Activated CD8-positive, alpha-beta memory T cell treated with anti-CD3 and anti-CD28 coated beads, Interleukin-2, amount 10 ng/mL, durations not matched to agents 7 days and 5 days (primary cell): ENCODE measurements at regions not wholly inside any gene's neighbourhood (a gene's known extent, or its start where the extent isn't known, plus 50 kb on each side); places are given as distances from the start of the nearest gene placed in this dataset.
"Not testable (repeated sequence)": the region's sequence is repeated elsewhere in the genome, so short reads cannot be mapped to it uniquely, and the experiment has no call there.

Experiments used
- ATAC-seq: fragments of 150-1000 bp; cut with Tn5 transposase; one replicate; pipeline ENCODE4 v1.10.0; 2021; ENCODE audit warnings: moderate library complexity
- CTCF ChIA-PET: fragments of 350-600 bp; sonication (Branson Sonifier 250); formaldehyde crosslinking; loops from one replicate; lab custom pipeline; 2021; ENCODE audit warnings: antibody characterized with exemption; lab: Charles Lee
- DNase-seq: peaks from one replicate; pipeline ENCODE4 v3.0.0-alpha.2; 2020
- H3K27ac Mint-ChIP-seq: one replicate; pipeline ENCODE4 v1.8.0; 2021; ENCODE audit warnings: mild to moderate bottlenecking, mixed read lengths
- H3K27me3 Mint-ChIP-seq: one replicate; pipeline ENCODE4 v1.8.0; 2021; ENCODE audit warnings: mixed read lengths
- H3K36me3 Mint-ChIP-seq: one replicate; pipeline ENCODE4 v1.8.0; 2021; ENCODE audit warnings: mild to moderate bottlenecking, mixed read lengths
- H3K4me1 Mint-ChIP-seq: one replicate; pipeline ENCODE4 v1.8.0; 2021; ENCODE audit warnings: mixed read lengths
- H3K4me3 Mint-ChIP-seq: one replicate; pipeline ENCODE4 v1.8.0; 2021; ENCODE audit warnings: mild to moderate bottlenecking, moderate library complexity, mixed read lengths
- H3K9me3 Mint-ChIP-seq: one replicate; pipeline ENCODE4 v1.8.0; 2022; ENCODE audit warnings: low read depth, mixed read lengths

GRCh38 chr5:135153259-135153658 lies 119.2 kb upstream of the PITX1 start:
- no peak overlapping the region for H3K27ac Mint-ChIP-seq
- no peak for DNase-seq
- no peaks in the 10 kb centered on the region for H3K4me1 Mint-ChIP-seq
- no peak overlapping the region for H3K4me3 Mint-ChIP-seq
- CTCF ChIA-PET = no interaction called here
- H3K27me3 Mint-ChIP-seq = peaks cover 2% of the 10 kb centered on the region
- no peak for ATAC-seq
- no peaks in the 10 kb centered on the region for H3K36me3 Mint-ChIP-seq
- no peaks in the 10 kb centered on the region for H3K9me3 Mint-ChIP-seq

GRCh38 chr5:135151660-135152059 lies 117.6 kb upstream of the PITX1 start:
- H3K27me3 Mint-ChIP-seq, H3K4me3 Mint-ChIP-seq, DNase-seq, H3K4me1 Mint-ChIP-seq, ATAC-seq, H3K9me3 Mint-ChIP-seq, H3K27ac Mint-ChIP-seq, CTCF ChIA-PET, H3K36me3 Mint-ChIP-seq: not testable (repeated sequence)

GRCh38 chr5:135151256-135151655 lies 117.2 kb upstream of the PITX1 start:
- peaks cover 6% of the 10 kb centered on the region for H3K27me3 Mint-ChIP-seq
- DNase-seq (no peak), ATAC-seq (no peak)
- no peaks in the 10 kb centered on the region for H3K4me1 Mint-ChIP-seq
- H3K4me3 Mint-ChIP-seq = no peak overlapping the region
- H3K36me3 Mint-ChIP-seq = no peaks in the 10 kb centered on the region
- H3K9me3 Mint-ChIP-seq = peaks cover 4% of the 10 kb centered on the region
- CTCF ChIA-PET = no interaction called here
- H3K27ac Mint-ChIP-seq = no peak overlapping the region

GRCh38 chr5:135150767-135151166 lies 116.7 kb upstream of the PITX1 start:
- ATAC-seq = no peak
- Mint-ChIP-seq H3K27ac (no peak overlapping the region), H3K9me3 (peaks cover 4% of the 10 kb centered on the region), H3K36me3 (no peaks in the 10 kb centered on the region), H3K27me3 (peaks cover 7% of the 10 kb centered on the region), H3K4me3 (no peak overlapping the region), H3K4me1 (no peaks in the 10 kb centered on the region)
- CTCF ChIA-PET = no interaction called here
- no peak for DNase-seq

- Mint-ChIP-seq H3K27ac (no peak overlapping the region), H3K36me3 (no peaks in the 10 kb centered on the region), H3K4me1 (no peaks in the 10 kb centered on the region), H3K27me3 (peaks cover 10% of the 10 kb centered on the region), H3K9me3 (peaks cover 4% of the 10 kb centered on the region), H3K4me3 (no peak overlapping the region)
- DNase-seq (no peak), ATAC-seq (no peak)
- CTCF ChIA-PET = no interaction called here
Measured at GRCh38 chr5:135149956-135150723, 116.1 kb upstream of the PITX1 start.

GRCh38 chr5:135149229-135149955 lies 115.4 kb upstream of the PITX1 start:
- Mint-ChIP-seq H3K27me3 (peaks cover 13% of the 10 kb centered on the region), H3K36me3 (no peaks in the 10 kb centered on the region), H3K4me1 (no peaks in the 10 kb centered on the region), H3K4me3 (no peak overlapping the region), H3K9me3 (peaks cover 4% of the 10 kb centered on the region), H3K27ac (no peak overlapping the region)
- no peak for DNase-seq
- ATAC-seq = no peak
- CTCF ChIA-PET = no interaction called here

- Mint-ChIP-seq H3K4me1 (no peaks in the 10 kb centered on the region), H3K27ac (no peak overlapping the region), H3K9me3 (peaks cover 4% of the 10 kb centered on the region), H3K27me3 (peaks cover 21% of the 10 kb centered on the region), H3K36me3 (no peaks in the 10 kb centered on the region), H3K4me3 (no peak overlapping the region)
- ATAC-seq (no peak), DNase-seq (no peak)
- CTCF ChIA-PET = no interaction called here
Measured at GRCh38 chr5:135147294-135148090, 113.5 kb upstream of the PITX1 start.

- H3K27ac Mint-ChIP-seq = no peak overlapping the region
- H3K4me3 Mint-ChIP-seq = no peak overlapping the region
- no peaks in the 10 kb centered on the region for H3K36me3 Mint-ChIP-seq
- H3K9me3 Mint-ChIP-seq = peaks cover 4% of the 10 kb centered on the region
- ATAC-seq (no peak), DNase-seq (no peak)
- H3K27me3 Mint-ChIP-seq = peaks cover 21% of the 10 kb centered on the region
- CTCF ChIA-PET = no interaction called here
- H3K4me1 Mint-ChIP-seq = no peaks in the 10 kb centered on the region
Measured at GRCh38 chr5:135145985-135146384, 112.0 kb upstream of the PITX1 start.

- peaks cover 23% of the 10 kb centered on the region for H3K27me3 Mint-ChIP-seq
- H3K27ac Mint-ChIP-seq, H3K9me3 Mint-ChIP-seq, H3K36me3 Mint-ChIP-seq, ATAC-seq, H3K4me1 Mint-ChIP-seq, H3K4me3 Mint-ChIP-seq, CTCF ChIA-PET, DNase-seq: not testable (repeated sequence)
Measured at GRCh38 chr5:135143682-135144081, 109.7 kb upstream of the PITX1 start.

GRCh38 chr5:135141303-135142268 lies 107.6 kb upstream of the PITX1 start:
- DNase-seq = no peak
- no peak for ATAC-seq
- Mint-ChIP-seq H3K9me3 (no peaks in the 10 kb centered on the region), H3K36me3 (no peaks in the 10 kb centered on the region), H3K4me1 (no peaks in the 10 kb centered on the region), H3K27ac (no peak overlapping the region), H3K4me3 (no peak overlapping the region), H3K27me3 (peaks cover 23% of the 10 kb centered on the region)
- CTCF ChIA-PET = no interaction called here

GRCh38 chr5:135140446-135141204 lies 106.6 kb upstream of the PITX1 start:
- no peaks in the 10 kb centered on the region for H3K4me1 Mint-ChIP-seq
- no peaks in the 10 kb centered on the region for H3K36me3 Mint-ChIP-seq
- peaks cover 19% of the 10 kb centered on the region for H3K27me3 Mint-ChIP-seq
- DNase-seq = no peak
- H3K9me3 Mint-ChIP-seq = no peaks in the 10 kb centered on the region
- no peak for ATAC-seq
- no peak overlapping the region for H3K27ac Mint-ChIP-seq
- no peak overlapping the region for H3K4me3 Mint-ChIP-seq
- CTCF ChIA-PET = no interaction called here

- CTCF ChIA-PET = no interaction called here
- H3K27me3 Mint-ChIP-seq = peaks cover 14% of the 10 kb centered on the region
- no peak overlapping the region for H3K4me3 Mint-ChIP-seq
- no peaks in the 10 kb centered on the region for H3K4me1 Mint-ChIP-seq
- no peak overlapping the region for H3K27ac Mint-ChIP-seq
- DNase-seq (no peak), ATAC-seq (no peak)
- no peaks in the 10 kb centered on the region for H3K36me3 Mint-ChIP-seq
- H3K9me3 Mint-ChIP-seq = no peaks in the 10 kb centered on the region
Measured at GRCh38 chr5:135139381-135140134, 105.5 kb upstream of the PITX1 start.
